Smooth muscle cell (in vitro differentiated cells): ENCODE measurements at regions not wholly inside any gene's neighbourhood (a gene's known extent, or its start where the extent isn't known, plus 50 kb on each side); places are given as distances from the start of the nearest gene placed in this dataset.
A peak's percentile ranks its signal among the peaks of the same experiment; 100 is the strongest.

Experiments
- DNase-seq: peaks from one replicate; lab custom pipeline; 2025; ENCODE audit not compliant: unreplicated experiment; lab: John Stamatoyannopoulos, UW
- H2AFZ ChIP-seq: fragments of 200-600 bp; sonication (generic); 2 replicates; pipeline ENCODE4 v1.6.0; 2016; ENCODE audit warnings: antibody characterized with exemption, low read depth, mild to moderate bottlenecking
- H3F3A ChIP-seq: fragments of 200-600 bp; sonication (generic); 2 replicates; pipeline ENCODE4 v1.6.0; 2017; ENCODE audit warnings: antibody characterized with exemption, low read depth
- H3K27ac ChIP-seq: fragments of 200-600 bp; sonication (generic); 2 replicates; pipeline ENCODE4 v1.5.1; 2016; ENCODE audit warnings: low read depth, mild to moderate bottlenecking
- H3K27me3 ChIP-seq: fragments of 200-600 bp; sonication (generic); 2 replicates; pipeline ENCODE4 v1.6.1; 2016; ENCODE audit warnings: low read depth, mild to moderate bottlenecking
- H3K36me3 ChIP-seq: fragments of 200-600 bp; sonication (generic); 2 replicates; pipeline ENCODE4 v1.5.1; 2016; ENCODE audit warnings: low read depth
- H3K4me1 ChIP-seq: fragments of 200-600 bp; sonication (generic); 2 replicates; pipeline ENCODE4 v1.5.1; 2016; ENCODE audit warnings: low read depth
- H3K4me2 ChIP-seq: fragments of 200-600 bp; sonication (generic); 2 replicates; pipeline ENCODE4 v1.6.0; 2016; ENCODE audit warnings: mild to moderate bottlenecking
- H3K4me3 ChIP-seq: fragments of 200-600 bp; sonication (generic); 2 replicates; pipeline ENCODE4 v1.5.1; 2016; ENCODE audit warnings: mild to moderate bottlenecking
- H3K79me2 ChIP-seq: fragments of 200-600 bp; sonication (generic); 2 replicates; pipeline ENCODE4 v1.6.0; 2016; ENCODE audit warnings: low read depth, mild to moderate bottlenecking
- H3K9ac ChIP-seq: fragments of 200-600 bp; sonication (generic); 2 replicates; pipeline ENCODE4 v1.6.0; 2016; ENCODE audit warnings: low read depth
- H3K9me3 ChIP-seq: fragments of 200-600 bp; sonication (generic); replicated peaks from 2 replicates; pipeline ENCODE4 v1.5.1; 2016; ENCODE audit warnings: low read depth
- H4K20me1 ChIP-seq: fragments of 200-600 bp; sonication (generic); 2 replicates; pipeline ENCODE4 v1.6.0; 2016; ENCODE audit warnings: low read depth
- CTCF ChIP-seq: fragments of 200-600 bp; sonication (generic); IDR thresholded peaks from 2 replicates; pipeline ENCODE4 v1.5.1; 2017; ENCODE audit warnings: borderline replicate concordance, mild to moderate bottlenecking, antibody characterized with exemption; ENCODE audit not compliant: insufficient read depth, poor library complexity, severe bottlenecking
- WGBS: methylation state at CpG from one replicate; pipeline ENCODE4 v1.1.7; 2016; ENCODE audit warnings: low lambda C conversion rate; 5-methylcytosine and 5-hydroxymethylcytosine counted together

- Histone ChIP-seq H3K4me3 (no peak overlapping the region), H3K9ac (no peak overlapping the region), H3K27ac (no peak overlapping the region), H3K9me3 (no peaks in the 10 kb centered on the region), H3K4me2 (no peak overlapping the region), H3K36me3 (no peaks in the 10 kb centered on the region), H3K27me3 (no peaks in the 10 kb centered on the region), H3F3A (no peaks in the 10 kb centered on the region), H2AFZ (no peak overlapping the region), H4K20me1 (no peaks in the 10 kb centered on the region), H3K4me1 (no peaks in the 10 kb centered on the region), H3K79me2 (no peaks in the 10 kb centered on the region)
- DNase-seq = no peak
- no peak for TF ChIP-seq CTCF
- WGBS = 92% methylated on average over 2 of the region's 2 CpGs
Measured at GRCh38 chr7:82616059-82616728, 172.6 kb upstream of the CACNA2D1 start.

GRCh38 chr7:82615527-82615926 is 171.9 kb upstream of the CACNA2D1 start:
- H3K4me2 ChIP-seq = no peak overlapping the region
- H3K27ac ChIP-seq = no peak overlapping the region
- H3F3A ChIP-seq = no peaks in the 10 kb centered on the region
- no peaks in the 10 kb centered on the region for H3K36me3 ChIP-seq
- no peak overlapping the region for H3K4me3 ChIP-seq
- H4K20me1 ChIP-seq = no peaks in the 10 kb centered on the region
- 89% methylated on average over 3 of the region's 3 CpGs for WGBS
- H2AFZ ChIP-seq = no peak overlapping the region
- H3K27me3 ChIP-seq = no peaks in the 10 kb centered on the region
- no peaks in the 10 kb centered on the region for H3K4me1 ChIP-seq
- H3K9me3 ChIP-seq = no peaks in the 10 kb centered on the region
- no peak for DNase-seq
- no peak for TF ChIP-seq CTCF
- no peaks in the 10 kb centered on the region for H3K79me2 ChIP-seq
- H3K9ac ChIP-seq = no peak overlapping the region

- Histone ChIP-seq H3K4me1 (no peaks in the 10 kb centered on the region), H3K27me3 (no peaks in the 10 kb centered on the region), H4K20me1 (no peaks in the 10 kb centered on the region), H3K4me2 (no peak overlapping the region), H3K4me3 (no peak overlapping the region), H3K79me2 (no peaks in the 10 kb centered on the region), H3K9ac (no peak overlapping the region), H3F3A (no peaks in the 10 kb centered on the region), H3K27ac (no peak overlapping the region), H2AFZ (no peak overlapping the region), H3K9me3 (no peaks in the 10 kb centered on the region), H3K36me3 (no peaks in the 10 kb centered on the region)
- DNase-seq = no peak
- TF ChIP-seq CTCF = no peak
Measured at GRCh38 chr7:82609746-82610145, 166.2 kb upstream of the CACNA2D1 start.

GRCh38 chr7:82605247-82605864 is 161.8 kb upstream of the CACNA2D1 start:
- peak; percentile 81 for TF ChIP-seq CTCF
- WGBS = 21% methylated on average over 4 of the region's 4 CpGs
- no peak for DNase-seq
- Histone ChIP-seq H3K4me2 (no peak overlapping the region), H3K4me3 (no peak overlapping the region), H3K27ac (no peak overlapping the region), H3F3A (no peaks in the 10 kb centered on the region), H3K4me1 (peaks cover 3% of the 10 kb centered on the region), H2AFZ (no peak overlapping the region), H3K9me3 (no peaks in the 10 kb centered on the region), H4K20me1 (no peaks in the 10 kb centered on the region), H3K79me2 (no peaks in the 10 kb centered on the region), H3K27me3 (no peaks in the 10 kb centered on the region), H3K9ac (no peak overlapping the region), H3K36me3 (no peaks in the 10 kb centered on the region)
